Liver (tissue), 8 donors: ENCODE measurements at regions not wholly inside any gene's neighbourhood (a gene's known extent, or its start where the extent isn't known, plus 50 kb on each side); places are given as distances from the start of the nearest gene placed in this dataset.

Experiments used
- DNase-seq: peaks from one replicate; pipeline ENCODE4 v3.0.0-alpha.2; 2017; ENCODE audit warnings: low spot score
- H3K27ac ChIP-seq, 2 donors: one replicate each; pipeline ENCODE4 v1.7.0; 2013; ENCODE audit warnings: inconsistent platforms in 2 of 2, low read length in 2 of 2, control low read depth in 1 of 2, low read depth in 1 of 2, mild to moderate bottlenecking in 1 of 2
- H3K27me3 ChIP-seq, 4 donors: one replicate each; pipeline versions ENCODE4 v1.6.1 to v1.7.0; 2013; ENCODE audit warnings: low read length in 3 of 4, inconsistent platforms in 1 of 4, mild to moderate bottlenecking in 1 of 4, moderate library complexity in 1 of 4; ENCODE audit not compliant: control insufficient read depth in 4 of 4, insufficient read depth in 4 of 4
- H3K36me3 ChIP-seq, 4 donors: one replicate each; pipeline versions ENCODE4 v1.6.1 to v1.7.0; 2013; ENCODE audit warnings: low read length in 3 of 4, mild to moderate bottlenecking in 3 of 4, low read depth in 1 of 4, moderate library complexity in 1 of 4; ENCODE audit not compliant: control insufficient read depth in 4 of 4, insufficient read depth in 3 of 4
- H3K4me1 ChIP-seq, 4 donors: one replicate each; pipeline versions ENCODE4 v1.6.1 to v1.7.0; 2013; ENCODE audit warnings: low read length in 3 of 4, mild to moderate bottlenecking in 3 of 4, moderate library complexity in 1 of 4; ENCODE audit not compliant: control insufficient read depth in 4 of 4, insufficient read depth in 4 of 4
- H3K4me3 ChIP-seq, 3 donors: one replicate each; pipeline versions ENCODE4 v1.6.1 to v1.7.0; 2013; ENCODE audit warnings: low read length in 3 of 3, control low read depth in 1 of 3, low read depth in 1 of 3, mild to moderate bottlenecking in 1 of 3
- H3K9ac ChIP-seq, 2 donors: one replicate each; pipeline ENCODE4 v1.7.0; 2013; ENCODE audit warnings: low read length in 2 of 2, mild to moderate bottlenecking in 2 of 2, moderate library complexity in 2 of 2, control low read depth in 1 of 2, low read depth in 1 of 2
- H3K9me3 ChIP-seq, 4 donors: one replicate each; pipeline versions ENCODE4 v1.6.1 to v1.7.0; 2013; ENCODE audit warnings: low read length in 3 of 4; ENCODE audit not compliant: control insufficient read depth in 4 of 4
- FOXA1 ChIP-seq: IDR thresholded peaks from 2 replicates; pipeline ENCODE4 v1.6.1; 2016; ENCODE audit warnings: antibody characterized with exemption
- FOXA2 ChIP-seq: IDR thresholded peaks from 2 replicates; pipeline ENCODE4 v1.6.1; 2016; ENCODE audit warnings: antibody characterized with exemption
- GABPA ChIP-seq, 2 donors: IDR thresholded peaks in 1 of 2; conservative IDR thresholded peaks in 1 of 2; 2 replicates each; pipeline ENCODE4 v1.6.1; 2016; ENCODE audit warnings: antibody characterized with exemption in 2 of 2, mild to moderate bottlenecking in 1 of 2, moderate library complexity in 1 of 2
- HNF4A ChIP-seq, 2 donors: conservative IDR thresholded peaks; 2 replicates each; pipeline ENCODE4 v1.6.1; 2016; ENCODE audit warnings: antibody characterized with exemption in 2 of 2, mild to moderate bottlenecking in 2 of 2
- HNF4G ChIP-seq: IDR thresholded peaks from 2 replicates; pipeline ENCODE4 v1.6.1; 2016; ENCODE audit warnings: antibody characterized with exemption
- JUND ChIP-seq, 2 donors: IDR thresholded peaks; 2 replicates each; pipeline ENCODE4 v1.6.1; 2016; ENCODE audit warnings: antibody characterized with exemption in 2 of 2
- NR2F2 ChIP-seq: IDR thresholded peaks from 2 replicates; pipeline ENCODE4 v1.6.1; 2016; ENCODE audit warnings: antibody characterized with exemption
- RAD21 ChIP-seq, 2 donors: IDR thresholded peaks; 2 replicates each; pipeline ENCODE4 v1.6.1; 2016; ENCODE audit warnings: antibody characterized with exemption in 2 of 2, mild to moderate bottlenecking in 2 of 2
- RXRA ChIP-seq, 2 donors: IDR thresholded peaks; 2 replicates each; pipeline ENCODE4 v1.6.1; 2017 to 2018; ENCODE audit warnings: antibody characterized with exemption in 2 of 2, mild to moderate bottlenecking in 1 of 2
- SP1 ChIP-seq: IDR thresholded peaks from 2 replicates; pipeline ENCODE4 v1.6.1; 2018; ENCODE audit warnings: antibody characterized with exemption, mild to moderate bottlenecking
- TAF1 ChIP-seq: conservative IDR thresholded peaks from 2 replicates; pipeline ENCODE4 v1.6.1; 2016; ENCODE audit warnings: antibody characterized with exemption, mild to moderate bottlenecking
- YY1 ChIP-seq: IDR thresholded peaks from 2 replicates; pipeline ENCODE4 v1.6.1; 2016; ENCODE audit warnings: antibody characterized with exemption, mild to moderate bottlenecking
- WGBS: extraction: QIAGEN DNeasy Blood & Tissue Kit; methylation state at CpG from one replicate; pipeline ENCODE4 v1.1.7; 2013; 5-methylcytosine and 5-hydroxymethylcytosine counted together
- TF ChIP-seq, protein P1 (sequence below): IDR thresholded peaks from 2 replicates; pipeline ENCODE4 v1.6.1; 2016; ENCODE audit warnings: antibody characterized with exemption
- TF ChIP-seq, protein P2 (sequence below): IDR thresholded peaks from 2 replicates; pipeline ENCODE4 v1.6.1; 2016; ENCODE audit warnings: antibody characterized with exemption, mild to moderate bottlenecking
- TF ChIP-seq, protein P3 (sequence below): fragments of 150-350 bp; IDR thresholded peaks from 2 replicates; pipeline ENCODE4 v1.5.1; 2017; ENCODE audit warnings: improper control_type of control experiment, low read depth, low read length; ENCODE audit not compliant: missing input control
- TF ChIP-seq, protein P4 (sequence below): IDR thresholded peaks from 2 replicates; pipeline ENCODE4 v1.6.1; 2016; ENCODE audit warnings: antibody characterized with exemption
- TF ChIP-seq, protein P5 (sequence below): IDR thresholded peaks from 2 replicates; pipeline ENCODE4 v1.6.1; 2016; ENCODE audit warnings: antibody characterized with exemption
- donor health status: healthy.
- donor health status: healthy.
- donor health status: healthy.
- donor health status: healthy.
- donor health status: healthy.

DNA sequence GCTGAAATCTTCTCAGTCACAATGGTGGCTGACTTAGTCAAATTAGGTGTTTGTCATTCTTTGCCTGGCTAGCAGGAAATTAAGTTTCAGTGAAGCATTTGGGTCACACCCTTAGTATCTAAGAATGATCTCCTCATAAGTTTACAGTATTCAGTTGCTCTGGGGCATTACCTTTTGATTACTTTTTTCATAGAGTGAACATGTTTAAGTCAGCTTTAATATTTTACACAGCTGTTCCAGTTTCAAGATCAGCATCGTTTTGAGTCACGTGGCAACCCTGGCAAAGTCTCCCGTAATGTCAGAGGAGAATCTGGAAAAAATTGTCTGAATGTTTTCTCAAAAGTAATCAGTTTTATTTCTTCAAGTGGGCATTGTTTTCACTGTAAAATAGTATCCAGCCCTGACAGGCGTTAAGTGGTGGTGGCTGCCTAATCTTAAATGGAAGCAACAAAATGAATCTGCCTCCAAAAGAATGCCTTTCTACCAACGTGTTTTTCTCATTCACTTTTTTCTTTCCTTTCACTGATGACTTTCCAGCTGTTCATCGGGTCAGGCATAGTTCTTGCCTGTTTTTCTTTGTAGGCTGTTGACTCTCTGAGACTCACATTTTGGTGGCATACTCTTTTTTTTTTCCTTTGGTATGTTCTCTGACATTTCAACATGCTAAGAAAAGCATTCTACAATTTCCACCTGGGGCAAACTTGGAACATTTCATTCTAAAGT lies 319.6 kb upstream of the TCF4 start (continued):
- TF ChIP-seq HNF4A (conservative IDR thresholded peaks at IDR 0.05), result no peak

DNA sequence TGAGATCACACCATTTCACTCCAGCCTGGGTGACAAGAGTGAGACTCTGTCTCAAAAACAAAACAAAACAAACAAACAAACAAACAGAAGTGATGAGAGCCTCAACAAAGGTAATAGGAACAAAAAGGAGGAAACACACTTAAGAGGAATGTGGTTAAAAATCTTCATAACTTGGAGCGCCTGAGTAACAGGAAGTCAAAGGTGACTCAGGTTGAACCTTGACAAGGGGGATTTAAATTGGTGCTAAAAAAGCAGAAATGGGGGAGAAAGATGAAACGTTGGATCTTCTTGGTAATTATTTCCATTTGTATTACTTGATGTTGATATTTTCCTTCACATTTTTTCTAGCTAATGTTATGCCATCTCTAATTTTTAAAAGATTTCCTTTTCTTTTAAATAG lies 318.5 kb upstream of the TCF4 start:
- Histone ChIP-seq H3K4me3 (no peak overlapping the region), H3K9ac (no peak overlapping the region), H3K27me3 (no peaks in the 10 kb centered on the region), H3K27ac (no peak overlapping the region), H3K4me1 (peaks cover 0 to 4% (median 0%) of the 10 kb centered on the region in 4 donors), H3K36me3 (no peaks in the 10 kb centered on the region), H3K9me3 (no peaks in the 10 kb centered on the region)
- TF ChIP-seq HNF4G (no peak), FOXA1 (no peak)
- TF ChIP-seq, protein P1, sequence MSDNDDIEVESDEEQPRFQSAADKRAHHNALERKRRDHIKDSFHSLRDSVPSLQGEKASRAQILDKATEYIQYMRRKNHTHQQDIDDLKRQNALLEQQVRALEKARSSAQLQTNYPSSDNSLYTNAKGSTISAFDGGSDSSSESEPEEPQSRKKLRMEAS, result no peak
- no peak for DNase-seq
- WGBS, result 66% methylated on average over 2 of the region's 2 CpGs

DNA sequence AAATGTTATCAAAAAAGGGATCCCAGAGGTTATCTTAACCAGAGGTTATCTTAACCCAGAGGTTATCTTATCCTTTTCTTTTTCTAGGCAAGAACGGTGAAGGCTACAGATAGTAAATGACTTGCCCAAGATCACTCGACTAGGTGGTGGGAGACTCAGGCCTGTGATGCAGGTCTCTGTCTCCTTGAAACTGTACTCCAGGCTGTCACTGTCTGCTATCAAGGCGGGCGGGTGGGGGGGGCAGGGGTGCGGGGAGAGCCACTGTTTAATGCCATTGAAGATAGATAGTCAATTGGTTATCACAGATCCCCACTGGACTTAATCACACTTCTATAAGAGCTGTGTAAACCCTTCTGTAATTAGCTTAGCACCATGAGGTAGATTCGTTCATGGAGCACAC lies 315.9 kb upstream of the TCF4 start:
- Histone ChIP-seq H3K9ac (no peak overlapping the region), H3K4me3 (no peak overlapping the region), H3K4me1 (peaks cover 0 to 3% (median 0%) of the 10 kb centered on the region in 4 donors), H3K36me3 (no peaks in the 10 kb centered on the region), H3K9me3 (no peaks in the 10 kb centered on the region), H3K27ac (no peak overlapping the region), H3K27me3 (no peaks in the 10 kb centered on the region)
- TF ChIP-seq RXRA (IDR thresholded peaks at IDR 0.05), result no peak
- no peak for TF ChIP-seq JUND (IDR thresholded peaks at IDR 0.05)
- DNase-seq, result no peak
- WGBS, result 66% methylated on average over 6 of the region's 6 CpGs

DNA sequence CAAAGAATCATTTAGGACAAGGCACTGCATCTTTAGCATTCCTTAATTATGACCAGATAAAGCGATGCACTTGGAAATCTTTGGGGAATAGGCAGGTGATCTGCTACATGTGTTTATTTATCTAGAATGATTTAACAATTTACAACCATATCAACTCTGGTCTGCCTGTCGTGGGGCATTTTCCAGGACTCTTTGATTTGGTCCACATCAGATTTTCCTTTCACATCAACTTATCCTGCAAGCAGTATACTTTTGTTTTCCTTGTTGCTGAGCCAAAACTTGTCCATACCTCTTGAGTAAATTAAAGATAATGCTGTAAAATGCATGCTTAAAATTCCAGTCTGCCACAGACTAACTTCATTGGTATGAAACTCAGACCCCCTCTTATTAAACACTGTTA lies 312.4 kb upstream of the TCF4 start:
- Histone ChIP-seq H3K9ac (no peak overlapping the region), H3K36me3 (no peaks in the 10 kb centered on the region), H3K27me3 (no peaks in the 10 kb centered on the region), H3K4me1 (no peaks in the 10 kb centered on the region), H3K27ac (no peak overlapping the region), H3K9me3 (no peaks in the 10 kb centered on the region), H3K4me3 (no peak overlapping the region)
- DNase-seq, result no peak
- WGBS, result 86% methylated on average over 2 of the region's 2 CpGs
- TF ChIP-seq, protein P2, sequence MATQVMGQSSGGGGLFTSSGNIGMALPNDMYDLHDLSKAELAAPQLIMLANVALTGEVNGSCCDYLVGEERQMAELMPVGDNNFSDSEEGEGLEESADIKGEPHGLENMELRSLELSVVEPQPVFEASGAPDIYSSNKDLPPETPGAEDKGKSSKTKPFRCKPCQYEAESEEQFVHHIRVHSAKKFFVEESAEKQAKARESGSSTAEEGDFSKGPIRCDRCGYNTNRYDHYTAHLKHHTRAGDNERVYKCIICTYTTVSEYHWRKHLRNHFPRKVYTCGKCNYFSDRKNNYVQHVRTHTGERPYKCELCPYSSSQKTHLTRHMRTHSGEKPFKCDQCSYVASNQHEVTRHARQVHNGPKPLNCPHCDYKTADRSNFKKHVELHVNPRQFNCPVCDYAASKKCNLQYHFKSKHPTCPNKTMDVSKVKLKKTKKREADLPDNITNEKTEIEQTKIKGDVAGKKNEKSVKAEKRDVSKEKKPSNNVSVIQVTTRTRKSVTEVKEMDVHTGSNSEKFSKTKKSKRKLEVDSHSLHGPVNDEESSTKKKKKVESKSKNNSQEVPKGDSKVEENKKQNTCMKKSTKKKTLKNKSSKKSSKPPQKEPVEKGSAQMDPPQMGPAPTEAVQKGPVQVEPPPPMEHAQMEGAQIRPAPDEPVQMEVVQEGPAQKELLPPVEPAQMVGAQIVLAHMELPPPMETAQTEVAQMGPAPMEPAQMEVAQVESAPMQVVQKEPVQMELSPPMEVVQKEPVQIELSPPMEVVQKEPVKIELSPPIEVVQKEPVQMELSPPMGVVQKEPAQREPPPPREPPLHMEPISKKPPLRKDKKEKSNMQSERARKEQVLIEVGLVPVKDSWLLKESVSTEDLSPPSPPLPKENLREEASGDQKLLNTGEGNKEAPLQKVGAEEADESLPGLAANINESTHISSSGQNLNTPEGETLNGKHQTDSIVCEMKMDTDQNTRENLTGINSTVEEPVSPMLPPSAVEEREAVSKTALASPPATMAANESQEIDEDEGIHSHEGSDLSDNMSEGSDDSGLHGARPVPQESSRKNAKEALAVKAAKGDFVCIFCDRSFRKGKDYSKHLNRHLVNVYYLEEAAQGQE, result no peak
- TF ChIP-seq, protein P3, sequence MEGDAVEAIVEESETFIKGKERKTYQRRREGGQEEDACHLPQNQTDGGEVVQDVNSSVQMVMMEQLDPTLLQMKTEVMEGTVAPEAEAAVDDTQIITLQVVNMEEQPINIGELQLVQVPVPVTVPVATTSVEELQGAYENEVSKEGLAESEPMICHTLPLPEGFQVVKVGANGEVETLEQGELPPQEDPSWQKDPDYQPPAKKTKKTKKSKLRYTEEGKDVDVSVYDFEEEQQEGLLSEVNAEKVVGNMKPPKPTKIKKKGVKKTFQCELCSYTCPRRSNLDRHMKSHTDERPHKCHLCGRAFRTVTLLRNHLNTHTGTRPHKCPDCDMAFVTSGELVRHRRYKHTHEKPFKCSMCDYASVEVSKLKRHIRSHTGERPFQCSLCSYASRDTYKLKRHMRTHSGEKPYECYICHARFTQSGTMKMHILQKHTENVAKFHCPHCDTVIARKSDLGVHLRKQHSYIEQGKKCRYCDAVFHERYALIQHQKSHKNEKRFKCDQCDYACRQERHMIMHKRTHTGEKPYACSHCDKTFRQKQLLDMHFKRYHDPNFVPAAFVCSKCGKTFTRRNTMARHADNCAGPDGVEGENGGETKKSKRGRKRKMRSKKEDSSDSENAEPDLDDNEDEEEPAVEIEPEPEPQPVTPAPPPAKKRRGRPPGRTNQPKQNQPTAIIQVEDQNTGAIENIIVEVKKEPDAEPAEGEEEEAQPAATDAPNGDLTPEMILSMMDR, result no peak
- no peak for TF ChIP-seq HNF4G
- no peak for TF ChIP-seq FOXA2
- no peak for TF ChIP-seq NR2F2
- TF ChIP-seq RAD21 (IDR thresholded peaks at IDR 0.05), result no peak
- TF ChIP-seq FOXA1, result no peak
- TF ChIP-seq SP1, result no peak
- no peak for TF ChIP-seq TAF1
- TF ChIP-seq YY1, result no peak
- no peak for TF ChIP-seq JUND (IDR thresholded peaks at IDR 0.05)
- TF ChIP-seq, protein P1, result no peak
- TF ChIP-seq RXRA (IDR thresholded peaks at IDR 0.05), result no peak
- TF ChIP-seq GABPA (IDR thresholded peaks at IDR 0.05 in 1 of 2, conservative IDR thresholded peaks at IDR 0.05 in 1 of 2), result no peak
- TF ChIP-seq, protein P4, sequence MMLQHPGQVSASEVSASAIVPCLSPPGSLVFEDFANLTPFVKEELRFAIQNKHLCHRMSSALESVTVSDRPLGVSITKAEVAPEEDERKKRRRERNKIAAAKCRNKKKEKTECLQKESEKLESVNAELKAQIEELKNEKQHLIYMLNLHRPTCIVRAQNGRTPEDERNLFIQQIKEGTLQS, result no peak
- TF ChIP-seq, protein P5, sequence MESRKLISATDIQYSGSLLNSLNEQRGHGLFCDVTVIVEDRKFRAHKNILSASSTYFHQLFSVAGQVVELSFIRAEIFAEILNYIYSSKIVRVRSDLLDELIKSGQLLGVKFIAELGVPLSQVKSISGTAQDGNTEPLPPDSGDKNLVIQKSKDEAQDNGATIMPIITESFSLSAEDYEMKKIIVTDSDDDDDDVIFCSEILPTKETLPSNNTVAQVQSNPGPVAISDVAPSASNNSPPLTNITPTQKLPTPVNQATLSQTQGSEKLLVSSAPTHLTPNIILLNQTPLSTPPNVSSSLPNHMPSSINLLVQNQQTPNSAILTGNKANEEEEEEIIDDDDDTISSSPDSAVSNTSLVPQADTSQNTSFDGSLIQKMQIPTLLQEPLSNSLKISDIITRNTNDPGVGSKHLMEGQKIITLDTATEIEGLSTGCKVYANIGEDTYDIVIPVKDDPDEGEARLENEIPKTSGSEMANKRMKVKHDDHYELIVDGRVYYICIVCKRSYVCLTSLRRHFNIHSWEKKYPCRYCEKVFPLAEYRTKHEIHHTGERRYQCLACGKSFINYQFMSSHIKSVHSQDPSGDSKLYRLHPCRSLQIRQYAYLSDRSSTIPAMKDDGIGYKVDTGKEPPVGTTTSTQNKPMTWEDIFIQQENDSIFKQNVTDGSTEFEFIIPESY, result no peak
- TF ChIP-seq HNF4A (conservative IDR thresholded peaks at IDR 0.05), result no peak
